PC-3 (cell line): ENCODE measurements at regions not wholly inside any gene's neighbourhood (a gene's known extent, or its start where the extent isn't known, plus 50 kb on each side); places are given as distances from the start of the nearest gene placed in this dataset.
"Not testable (repeated sequence)": the region's sequence is repeated elsewhere in the genome, so short reads cannot be mapped to it uniquely, and the experiment has no call there.

Experiments used
- EZH2 ChIP-seq: fragments of 300-600 bp; sonication (generic); IDR thresholded peaks from one replicate; pipeline ENCODE4 v1.6.1; 2017; ENCODE audit warnings: antibody characterized with exemption, mild to moderate bottlenecking, low read length; ENCODE audit not compliant: unreplicated experiment
- EZH2phosphoT487 ChIP-seq: fragments of 300-600 bp; sonication (generic); IDR thresholded peaks from 2 replicates; pipeline ENCODE4 v1.6.1; 2018; ENCODE audit warnings: mild to moderate bottlenecking, antibody characterized with exemption, low read length, borderline replicate concordance
- TF ChIP-seq, protein P1 (sequence below): fragments of 300-600 bp; sonication (generic); conservative IDR thresholded peaks from 2 replicates; pipeline ENCODE4 v1.5.1; 2017; ENCODE audit warnings: antibody characterized with exemption, low read depth, mild to moderate bottlenecking, low read length

DNA sequence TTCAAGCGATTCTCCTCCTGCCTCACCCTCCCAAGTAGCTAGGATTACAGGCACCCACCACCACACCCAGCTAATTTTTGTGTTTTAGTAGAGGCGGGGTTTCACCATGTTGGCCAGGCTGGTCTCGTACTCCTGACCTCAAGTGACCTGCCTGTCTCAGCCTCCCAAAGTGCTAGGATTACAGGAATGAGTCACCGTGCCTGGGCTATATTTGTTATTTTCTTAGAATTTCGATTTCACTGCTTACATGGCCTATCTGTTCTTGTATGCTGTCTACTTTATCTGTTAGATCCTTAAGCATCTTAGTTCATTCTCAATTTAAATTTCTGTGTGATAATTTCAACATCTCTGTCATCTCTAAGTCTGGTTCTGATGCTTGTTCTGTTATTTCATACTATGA, 210.6 kb upstream of the NPY2R start:
- TF ChIP-seq, protein P1, sequence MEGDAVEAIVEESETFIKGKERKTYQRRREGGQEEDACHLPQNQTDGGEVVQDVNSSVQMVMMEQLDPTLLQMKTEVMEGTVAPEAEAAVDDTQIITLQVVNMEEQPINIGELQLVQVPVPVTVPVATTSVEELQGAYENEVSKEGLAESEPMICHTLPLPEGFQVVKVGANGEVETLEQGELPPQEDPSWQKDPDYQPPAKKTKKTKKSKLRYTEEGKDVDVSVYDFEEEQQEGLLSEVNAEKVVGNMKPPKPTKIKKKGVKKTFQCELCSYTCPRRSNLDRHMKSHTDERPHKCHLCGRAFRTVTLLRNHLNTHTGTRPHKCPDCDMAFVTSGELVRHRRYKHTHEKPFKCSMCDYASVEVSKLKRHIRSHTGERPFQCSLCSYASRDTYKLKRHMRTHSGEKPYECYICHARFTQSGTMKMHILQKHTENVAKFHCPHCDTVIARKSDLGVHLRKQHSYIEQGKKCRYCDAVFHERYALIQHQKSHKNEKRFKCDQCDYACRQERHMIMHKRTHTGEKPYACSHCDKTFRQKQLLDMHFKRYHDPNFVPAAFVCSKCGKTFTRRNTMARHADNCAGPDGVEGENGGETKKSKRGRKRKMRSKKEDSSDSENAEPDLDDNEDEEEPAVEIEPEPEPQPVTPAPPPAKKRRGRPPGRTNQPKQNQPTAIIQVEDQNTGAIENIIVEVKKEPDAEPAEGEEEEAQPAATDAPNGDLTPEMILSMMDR, result not testable (repeated sequence)
- TF ChIP-seq EZH2, EZH2phosphoT487: not testable (repeated sequence)
